OCI-LY3 (cell line): ENCODE measurements at regions not wholly inside any gene's neighbourhood (a gene's known extent, or its start where the extent isn't known, plus 50 kb on each side); places are given as distances from the start of the nearest gene placed in this dataset.
"Not testable (repeated sequence)": the region's sequence is repeated elsewhere in the genome, so short reads cannot be mapped to it uniquely, and the experiment has no call there.

ENCODE experiments used
- H2AFZ ChIP-seq: fragments of 200-600, 300-600 bp; shearing (Covaris generic); 2 replicates; pipeline ENCODE4 v1.6.0; 2014; ENCODE audit warnings: antibody characterized with exemption, low read depth, low read length
- H3K27ac ChIP-seq: fragments of 200-600, 300-600 bp; sonication (generic); 2 replicates; pipeline ENCODE4 v1.5.1; 2014; ENCODE audit warnings: mild to moderate bottlenecking, low read length, moderate library complexity, mixed read lengths
- H3K27me3 ChIP-seq: fragments of 200-600, 300-600 bp; sonication (generic); 2 replicates; pipeline ENCODE4 v1.6.1; 2014; ENCODE audit warnings: low read depth, low read length, mixed read lengths
- H3K36me3 ChIP-seq: fragments of 200-600, 300-600 bp; sonication (generic); replicated peaks from 2 replicates; pipeline ENCODE3; 2014; ENCODE audit warnings: low read depth, low read length, mixed read lengths
- H3K4me1 ChIP-seq: fragments of 300-600, 200-600 bp; sonication (generic); 2 replicates; pipeline ENCODE4 v1.6.1; 2014; ENCODE audit warnings: low read length, mixed read lengths
- H3K4me2 ChIP-seq: fragments of 200-600, 300-600 bp; sonication (generic); 2 replicates; pipeline ENCODE4 v1.6.1; 2014; ENCODE audit warnings: low read length, mixed read lengths
- H3K4me3 ChIP-seq: fragments of 300-600, 200-600 bp; sonication (generic); 2 replicates; pipeline ENCODE4 v1.5.1; 2014; ENCODE audit warnings: antibody characterized with exemption, mild to moderate bottlenecking, low read length, moderate library complexity
- H3K79me2 ChIP-seq: fragments of 300-600, 200-600 bp; shearing (Covaris generic); 2 replicates; pipeline ENCODE4 v1.6.1; 2014; ENCODE audit warnings: mild to moderate bottlenecking, low read length, mixed read lengths
- H3K9ac ChIP-seq: fragments of 300-600, 200-600 bp; shearing (Covaris generic); 2 replicates; pipeline ENCODE4 v1.6.0; 2014; ENCODE audit warnings: mild to moderate bottlenecking, low read length, moderate library complexity
- H3K9me3 ChIP-seq: fragments of 200-600, 300-600 bp; shearing (Covaris generic); 2 replicates; pipeline ENCODE4 v1.6.1; 2014; ENCODE audit warnings: low read length, mixed read lengths; ENCODE audit not compliant: insufficient read depth
- H4K20me1 ChIP-seq: fragments of 200-600, 300-600 bp; sonication (generic); 2 replicates; pipeline ENCODE4 v1.6.1; 2016; ENCODE audit warnings: low read length, mixed read lengths; ENCODE audit not compliant: insufficient read depth
- CTCF ChIP-seq: fragments of 200-600, 300-600 bp; sonication (generic); IDR thresholded peaks from 2 replicates; pipeline ENCODE4 v1.5.1; 2014; ENCODE audit warnings: antibody characterized with exemption, low read length, low read depth
- EZH2phosphoT487 ChIP-seq: fragments of 200-600 bp; shearing (Covaris generic); IDR thresholded peaks from 2 replicates; pipeline ENCODE4 v1.6.1; 2018; ENCODE audit warnings: antibody characterized with exemption, mixed run types, low read depth

- Histone ChIP-seq H3K9ac (no peak overlapping the region), H3K27ac (no peak overlapping the region), H3K4me2 (no peak overlapping the region), H3K36me3 (no peaks in the 10 kb centered on the region), H3K4me3 (no peak overlapping the region), H3K27me3 (no peaks in the 10 kb centered on the region), H4K20me1 (no peaks in the 10 kb centered on the region), H3K79me2 (no peaks in the 10 kb centered on the region), H3K9me3 (no peaks in the 10 kb centered on the region), H2AFZ (no peak overlapping the region), H3K4me1 (no peaks in the 10 kb centered on the region)
- TF ChIP-seq EZH2phosphoT487 (no peak), CTCF (no peak)
These were observed 452.9 kb upstream of the EPHA5 start for GRCh38 chr4:66123190-66123589.

GRCh38 chr4:66115231-66115630, 444.9 kb upstream of the EPHA5 start:
- H4K20me1 ChIP-seq, H3K4me2 ChIP-seq, H3K79me2 ChIP-seq, H2AFZ ChIP-seq, H3K9me3 ChIP-seq, H3K27ac ChIP-seq, H3K9ac ChIP-seq, H3K4me3 ChIP-seq, H3K36me3 ChIP-seq, H3K27me3 ChIP-seq, H3K4me1 ChIP-seq: not testable (repeated sequence)

GRCh38 chr4:66108898-66109297, 438.6 kb upstream of the EPHA5 start:
- no peak overlapping the region for H3K4me2 ChIP-seq
- no peaks in the 10 kb centered on the region for H3K27me3 ChIP-seq
- H3K36me3 ChIP-seq: no peaks in the 10 kb centered on the region
- H3K4me3 ChIP-seq: no peak overlapping the region
- H3K27ac ChIP-seq: no peak overlapping the region
- no peaks in the 10 kb centered on the region for H3K9me3 ChIP-seq
- no peaks in the 10 kb centered on the region for H3K79me2 ChIP-seq
- TF ChIP-seq EZH2phosphoT487 (no peak), CTCF (no peak)
- no peak overlapping the region for H2AFZ ChIP-seq
- H4K20me1 ChIP-seq: no peaks in the 10 kb centered on the region
- H3K4me1 ChIP-seq: no peaks in the 10 kb centered on the region
- H3K9ac ChIP-seq: no peak overlapping the region

GRCh38 chr4:66097218-66097617, 426.9 kb upstream of the EPHA5 start:
- Histone ChIP-seq H3K27ac (no peak overlapping the region), H3K4me1 (no peaks in the 10 kb centered on the region)

More at GRCh38 chr4:66097218-66097617, 426.9 kb upstream of the EPHA5 start:
- Histone ChIP-seq H3K4me3 (no peak overlapping the region), H3K79me2 (no peaks in the 10 kb centered on the region), H3K36me3 (no peaks in the 10 kb centered on the region), H4K20me1 (no peaks in the 10 kb centered on the region), H3K4me2 (no peak overlapping the region), H3K9ac (no peak overlapping the region), H2AFZ (no peak overlapping the region), H3K9me3 (no peaks in the 10 kb centered on the region), H3K27me3 (no peaks in the 10 kb centered on the region)
- no peak for TF ChIP-seq CTCF
- TF ChIP-seq EZH2phosphoT487: no peak
